ENCODE measurements at regions not wholly inside any gene's neighbourhood (a gene's known extent, or its start where the extent isn't known, plus 50 kb on each side); places are given as distances from the start of the nearest gene placed in this dataset.

GRCh38 chr2:8217468-8218030, 464.3 kb upstream of the ID2 start:
- TF ChIP-seq SIN3A (IDR thresholded peaks at IDR 0.05; ENCODE audit: borderline replicate concordance, insufficient read depth, low read length) (no peak), FOXP2 (optimal IDR thresholded peaks at IDR 0.05; ENCODE audit: borderline replicate concordance, extremely low read depth, extremely low read length, insufficient read depth) (no peak), POLR2AphosphoS5 (IDR thresholded peaks at IDR 0.05; ENCODE audit: low read depth, low read length) (no peak), REST (IDR thresholded peaks at IDR 0.05; ENCODE audit: insufficient read depth in 1 of 2, low read depth in 2 of 2, low read length in 2 of 2) (no peak), TAF1 (IDR thresholded peaks at IDR 0.05; ENCODE audit: borderline replicate concordance, insufficient read depth, low read length) (no peak)

DNA sequence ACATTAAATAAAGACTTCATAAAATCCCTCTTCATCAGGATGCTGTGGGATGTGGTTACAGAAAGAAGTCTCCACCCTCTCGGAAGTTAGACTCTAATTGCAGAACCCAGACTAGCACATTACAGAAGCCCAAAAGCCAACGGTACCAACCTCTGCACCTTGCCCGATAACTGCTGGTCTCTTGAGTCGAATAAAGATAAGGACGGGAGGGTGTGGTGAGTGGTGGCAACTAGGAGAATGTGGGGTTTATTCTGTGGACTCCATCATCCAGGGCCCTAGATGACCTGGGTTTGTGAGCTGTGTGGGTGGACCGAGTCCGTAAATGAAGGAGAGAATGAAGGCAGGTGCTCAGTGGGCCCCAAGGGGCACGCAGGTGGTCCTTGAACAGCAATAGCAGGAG, 462.8 kb upstream of the ID2 start:
- TF ChIP-seq FOXP2 (optimal IDR thresholded peaks at IDR 0.05; ENCODE audit: borderline replicate concordance, extremely low read depth, extremely low read length, insufficient read depth) (no peak), TAF1 (IDR thresholded peaks at IDR 0.05; ENCODE audit: borderline replicate concordance, insufficient read depth, low read length) (no peak), SIN3A (IDR thresholded peaks at IDR 0.05; ENCODE audit: borderline replicate concordance, insufficient read depth, low read length) (no peak), REST (IDR thresholded peaks at IDR 0.05; ENCODE audit: insufficient read depth in 1 of 2, low read depth in 2 of 2, low read length in 2 of 2) (no peak), POLR2AphosphoS5 (IDR thresholded peaks at IDR 0.05; ENCODE audit: low read depth, low read length) (no peak)

DNA sequence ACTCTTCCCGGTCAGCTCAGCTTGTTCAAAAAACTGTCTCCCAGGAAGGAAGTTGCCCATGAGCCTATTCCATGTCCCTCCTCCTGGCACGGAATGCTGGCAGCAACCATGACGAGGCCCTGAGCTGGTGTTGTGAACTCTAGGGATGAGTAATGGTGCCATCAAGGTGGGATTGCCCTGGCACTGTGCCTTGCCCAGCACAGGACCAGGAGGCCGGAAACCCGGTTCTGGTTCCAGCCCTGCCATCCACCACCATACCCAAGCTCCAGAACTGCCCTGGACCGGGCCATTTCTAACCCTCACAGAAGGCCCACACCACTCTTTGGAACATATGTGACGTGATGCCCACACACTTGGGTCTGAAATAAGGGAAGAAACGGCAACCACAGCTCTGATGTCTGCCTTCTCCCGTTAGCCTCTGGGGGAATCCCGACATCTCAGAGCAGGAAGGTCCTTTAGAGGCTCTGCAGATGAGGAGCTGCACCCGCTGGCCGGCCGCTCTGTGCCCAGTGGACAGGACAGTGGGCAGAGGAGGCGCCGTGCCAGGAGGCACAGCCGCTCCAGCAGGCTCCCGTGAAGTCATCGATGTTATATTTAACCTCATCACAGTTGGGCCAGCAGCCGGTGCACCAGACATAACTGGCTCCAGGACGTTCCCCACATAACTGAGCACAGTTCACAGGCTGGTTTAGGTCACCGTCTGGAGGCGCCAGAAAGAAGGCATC, 462.1 kb upstream of the ID2 start:
- TF ChIP-seq SIN3A (IDR thresholded peaks at IDR 0.05; ENCODE audit: borderline replicate concordance, insufficient read depth, low read length) (no peak), FOXP2 (optimal IDR thresholded peaks at IDR 0.05; ENCODE audit: borderline replicate concordance, extremely low read depth, extremely low read length, insufficient read depth) (no peak), REST (IDR thresholded peaks at IDR 0.05; ENCODE audit: insufficient read depth in 1 of 2, low read depth in 2 of 2, low read length in 2 of 2) (no peak), POLR2AphosphoS5 (IDR thresholded peaks at IDR 0.05; ENCODE audit: low read depth, low read length) (no peak), TAF1 (IDR thresholded peaks at IDR 0.05; ENCODE audit: borderline replicate concordance, insufficient read depth, low read length) (no peak)

DNA sequence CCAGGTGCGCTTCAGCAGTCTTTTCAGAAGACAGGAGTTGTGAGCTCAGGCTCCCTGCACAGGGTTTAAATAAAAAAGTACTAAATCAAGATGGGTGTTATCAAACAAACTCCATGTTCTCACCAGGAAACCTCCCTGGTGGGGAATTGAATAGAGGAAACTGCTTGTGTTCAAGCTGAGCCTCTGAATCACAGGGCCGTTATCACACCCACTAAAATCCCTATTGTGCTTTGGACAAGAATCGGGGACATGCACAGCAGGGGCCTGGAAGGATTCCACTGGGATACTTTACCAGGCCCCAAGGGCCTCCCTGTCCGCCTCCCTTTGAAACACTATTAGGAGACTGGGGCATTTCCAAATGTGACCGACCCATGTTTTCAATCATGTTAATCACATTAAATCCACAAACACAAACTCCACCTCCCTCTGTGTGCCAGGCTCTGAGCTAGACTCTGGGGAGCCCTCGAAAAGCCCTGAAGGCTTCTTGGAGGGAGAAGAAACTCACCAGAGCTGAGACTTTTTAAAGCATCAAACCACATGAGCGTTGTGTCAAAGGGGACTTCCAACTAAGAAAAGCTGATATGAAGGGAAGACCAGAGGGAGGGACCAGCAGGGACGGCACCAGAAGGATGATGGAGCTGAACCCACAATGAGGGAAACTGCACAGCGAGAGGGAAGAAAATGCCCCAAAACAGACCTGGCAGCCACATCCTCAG, 458.7 kb upstream of the ID2 start:
- no peak for TF ChIP-seq REST (IDR thresholded peaks at IDR 0.05; ENCODE audit: insufficient read depth in 1 of 2, low read depth in 2 of 2, low read length in 2 of 2)
- no peak for TF ChIP-seq TAF1 (IDR thresholded peaks at IDR 0.05; ENCODE audit: borderline replicate concordance, insufficient read depth, low read length)
